NCI-H2107 (cell line): ENCODE measurements at regions not wholly inside any gene's neighbourhood (a gene's known extent, or its start where the extent isn't known, plus 50 kb on each side); places are given as distances from the start of the nearest gene placed in this dataset.

Experiments
- DNase-seq: peaks from one replicate; lab custom pipeline; 2025; lab: John Stamatoyannopoulos, UW

- no peak for DNase-seq
Measured at GRCh38 chr3:15952543-15953175, 154.9 kb upstream of the ANKRD28 start.

- DNase-seq, result no peak
Measured at GRCh38 chr3:15953841-15954240, 156.1 kb upstream of the ANKRD28 start.

- no peak for DNase-seq
Measured at GRCh38 chr3:15955968-15956367, 158.2 kb upstream of the ANKRD28 start.

- DNase-seq, result no peak
Measured at GRCh38 chr3:15958692-15959433, 161.1 kb upstream of the ANKRD28 start.

- no peak for DNase-seq
Measured at GRCh38 chr3:15959434-15959811, 161.6 kb upstream of the ANKRD28 start.

- no peak for DNase-seq
Measured at GRCh38 chr3:15964605-15965442, 167.0 kb upstream of the ANKRD28 start.

GRCh38 chr3:15967577-15967976, 169.8 kb upstream of the ANKRD28 start:
- no peak for DNase-seq

- DNase-seq, result no peak
Measured at GRCh38 chr3:15969874-15970640, 172.3 kb upstream of the ANKRD28 start.

GRCh38 chr3:15973414-15973813, 175.6 kb upstream of the ANKRD28 start:
- DNase-seq, result no peak

GRCh38 chr3:15973940-15974339, 176.2 kb upstream of the ANKRD28 start:
- no peak for DNase-seq

GRCh38 chr3:15974647-15975046, 176.9 kb upstream of the ANKRD28 start:
- no peak for DNase-seq

GRCh38 chr3:15976524-15976923, 178.7 kb upstream of the ANKRD28 start:
- DNase-seq, result no peak

- DNase-seq, result no peak
Measured at GRCh38 chr3:15977090-15977489, 179.3 kb upstream of the ANKRD28 start.

- DNase-seq, result no peak
Measured at GRCh38 chr3:15977598-15978232, 179.9 kb upstream of the ANKRD28 start.

- no peak for DNase-seq
Measured at GRCh38 chr3:15978801-15979200, 181.0 kb upstream of the ANKRD28 start.

GRCh38 chr3:15979495-15979894, 181.7 kb upstream of the ANKRD28 start:
- no peak for DNase-seq

- DNase-seq, result no peak
Measured at GRCh38 chr3:15979900-15980299, 182.1 kb upstream of the ANKRD28 start.

GRCh38 chr3:15982243-15982642, 184.5 kb upstream of the ANKRD28 start:
- DNase-seq, result no peak

GRCh38 chr3:15982667-15983196, 185.0 kb upstream of the ANKRD28 start:
- no peak for DNase-seq

GRCh38 chr3:15983232-15983631, 185.5 kb upstream of the ANKRD28 start:
- DNase-seq, result no peak

- no peak for DNase-seq
Measured at GRCh38 chr3:15983693-15984092, 185.9 kb upstream of the ANKRD28 start.
